Peyer's patch (tissue), 4 donors: ENCODE measurements at regions not wholly inside any gene's neighbourhood (a gene's known extent, or its start where the extent isn't known, plus 50 kb on each side); places are given as distances from the start of the nearest gene placed in this dataset.

ENCODE experiments used
- CTCF ChIP-seq, 6 experiments: fragments of 450-650 bp in 4 of 6; fragments of 200-600 bp in 2 of 6; sonication (generic) in 1 of 6; IDR thresholded peaks; one replicate each; pipeline ENCODE4 v1.5.1; 2017 to 2019; ENCODE audit warnings: antibody characterized with exemption in 6 of 6, mild to moderate bottlenecking in 3 of 6, moderate library complexity in 1 of 6
- POLR2A ChIP-seq, 2 donors: fragments of 450-650 bp; IDR thresholded peaks; one replicate each; pipeline ENCODE4 v1.5.1; 2017; ENCODE audit warnings: antibody characterized with exemption in 2 of 2, mild to moderate bottlenecking in 2 of 2, moderate library complexity in 2 of 2

- TF ChIP-seq POLR2A (IDR thresholded peaks at IDR 0.05) (no peak), CTCF (IDR thresholded peaks at IDR 0.05) (no peak)
Observed at GRCh38 chr16:17829811-17830210, 359.1 kb upstream of the XYLT1 start.
